HT1080 (cell line): ENCODE measurements at regions not wholly inside any gene's neighbourhood (a gene's known extent, or its start where the extent isn't known, plus 50 kb on each side); places are given as distances from the start of the nearest gene placed in this dataset.

Source experiments
- DNase-seq: peaks from one replicate; pipeline ENCODE4 v3.0.0-alpha.2; 2015; ENCODE audit warnings: low read depth

- DNase-seq: peak; percentile 51
Observed at GRCh38 chr2:146927080-146927711, 917.6 kb upstream of the ACVR2A start.

- no peak for DNase-seq
Observed at GRCh38 chr2:146918280-146918679, 926.5 kb upstream of the ACVR2A start.

GRCh38 chr2:146917431-146918042 is 927.3 kb upstream of the ACVR2A start:
- DNase-seq: no peak

GRCh38 chr2:146916914-146917313 is 927.9 kb upstream of the ACVR2A start:
- no peak for DNase-seq

- DNase-seq: no peak
Observed at GRCh38 chr2:146913476-146913875, 931.4 kb upstream of the ACVR2A start.

- no peak for DNase-seq
Observed at GRCh38 chr2:146912536-146912935, 932.3 kb upstream of the ACVR2A start.

GRCh38 chr2:146908776-146909175 is 936.1 kb upstream of the ACVR2A start:
- DNase-seq: no peak

- peak; percentile 2 for DNase-seq
Observed at GRCh38 chr2:146898083-146898482, 946.7 kb upstream of the ACVR2A start.

- no peak for DNase-seq
Observed at GRCh38 chr2:146894514-146894913, 950.3 kb upstream of the ACVR2A start.

- no peak for DNase-seq
Observed at GRCh38 chr2:146893500-146894041, 951.3 kb upstream of the ACVR2A start.

- DNase-seq: no peak
Observed at GRCh38 chr2:146890491-146890890, 954.3 kb upstream of the ACVR2A start.

- DNase-seq: peak; percentile 27
Observed at GRCh38 chr2:146879882-146880281, 964.9 kb upstream of the ACVR2A start.

- peak; percentile 98 for DNase-seq
Observed at GRCh38 chr2:146874260-146874658, 970.6 kb upstream of the ACVR2A start.

- no peak for DNase-seq
Observed at GRCh38 chr2:146873646-146874259, 971.1 kb upstream of the ACVR2A start.

- DNase-seq: no peak
Observed at GRCh38 chr2:146873056-146873455, 971.8 kb upstream of the ACVR2A start.

GRCh38 chr2:146870691-146871090 is 974.1 kb upstream of the ACVR2A start:
- peak; percentile 10 for DNase-seq

- no peak for DNase-seq
Observed at GRCh38 chr2:146869328-146869727, 975.5 kb upstream of the ACVR2A start.

GRCh38 chr2:146868051-146868450 is 976.8 kb upstream of the ACVR2A start:
- DNase-seq: no peak

- no peak for DNase-seq
Observed at GRCh38 chr2:146867477-146867986, 977.3 kb upstream of the ACVR2A start.

GRCh38 chr2:146853741-146854444 is 990.9 kb upstream of the ACVR2A start:
- peak; percentile 53 for DNase-seq

GRCh38 chr2:146852661-146853060 is 992.2 kb upstream of the ACVR2A start:
- DNase-seq: no peak

- peak; percentile 34 for DNase-seq
Observed at GRCh38 chr2:146850746-146851145, 994.1 kb upstream of the ACVR2A start.
